ENCODE measurements at regions not wholly inside any gene's neighbourhood (a gene's known extent, or its start where the extent isn't known, plus 50 kb on each side); places are given as distances from the start of the nearest gene placed in this dataset.

- no peaks in the 10 kb centered on the region for H3K4me1 ChIP-seq
- TF ChIP-seq CTCF (IDR thresholded peaks at IDR 0.05) (no peak), POLR2AphosphoS5 (IDR thresholded peaks at IDR 0.05) (no peak), POLR2A (IDR thresholded peaks at IDR 0.05) (no peak), EP300 (IDR thresholded peaks at IDR 0.05) (no peak)
- H3K9me3 ChIP-seq: no peaks in the 10 kb centered on the region
- no peak overlapping the region for H3K27ac ChIP-seq
- no peaks in the 10 kb centered on the region for H3K36me3 ChIP-seq
- WGBS: 64% methylated on average over 4 of the region's 4 CpGs
- no peak overlapping the region for H3K4me3 ChIP-seq
- no peaks in the 10 kb centered on the region for H3K27me3 ChIP-seq
- DNase-seq (ENCODE audit: low spot score in 2 of 2): no peak
Measured at GRCh38 chr4:180557950-180558349, 1685.3 kb upstream of the TENM3 start.

- H3K36me3 ChIP-seq: no peaks in the 10 kb centered on the region
- no peaks in the 10 kb centered on the region for H3K9me3 ChIP-seq
- H3K27me3 ChIP-seq: no peaks in the 10 kb centered on the region
- H3K27ac ChIP-seq: no peak overlapping the region
- no peak for DNase-seq (ENCODE audit: low spot score in 2 of 2)
- no peak overlapping the region for H3K4me3 ChIP-seq
- TF ChIP-seq CTCF (IDR thresholded peaks at IDR 0.05): no peak
- no peaks in the 10 kb centered on the region for H3K4me1 ChIP-seq
- 61% methylated on average over 7 of the region's 7 CpGs for WGBS
Measured at GRCh38 chr4:180558427-180558826, 1684.8 kb upstream of the TENM3 start.

GRCh38 chr4:180560896-180561295 is 1682.3 kb upstream of the TENM3 start:
- TF ChIP-seq POLR2A (IDR thresholded peaks at IDR 0.05): no peak
- TF ChIP-seq EP300 (IDR thresholded peaks at IDR 0.05): no peak
- TF ChIP-seq POLR2AphosphoS5 (IDR thresholded peaks at IDR 0.05): no peak
- TF ChIP-seq CTCF (IDR thresholded peaks at IDR 0.05): no peak

GRCh38 chr4:180564026-180564425 is 1679.2 kb upstream of the TENM3 start:
- DNase-seq (ENCODE audit: low spot score in 2 of 2): no peak
- 28% methylated on average over 3 of the region's 3 CpGs for WGBS
- H3K36me3 ChIP-seq: no peaks in the 10 kb centered on the region
- H3K27me3 ChIP-seq: no peaks in the 10 kb centered on the region
- no peaks in the 10 kb centered on the region for H3K9me3 ChIP-seq
- no peaks in the 10 kb centered on the region for H3K4me1 ChIP-seq
- H3K4me3 ChIP-seq: no peak overlapping the region
- H3K27ac ChIP-seq: no peak overlapping the region
- TF ChIP-seq POLR2AphosphoS5 (IDR thresholded peaks at IDR 0.05) (no peak), POLR2A (IDR thresholded peaks at IDR 0.05) (no peak), EP300 (IDR thresholded peaks at IDR 0.05) (no peak), CTCF (IDR thresholded peaks at IDR 0.05) (no peak)

More at GRCh38 chr4:180560896-180561295, 1682.3 kb upstream of the TENM3 start:
- Histone ChIP-seq H3K36me3 (no peaks in the 10 kb centered on the region), H3K4me3 (no peak overlapping the region), H3K9me3 (no peaks in the 10 kb centered on the region), H3K27me3 (no peaks in the 10 kb centered on the region), H3K27ac (no peak overlapping the region), H3K4me1 (no peaks in the 10 kb centered on the region)
- no peak for DNase-seq (ENCODE audit: low spot score in 2 of 2)
- 38% methylated on average over 2 of the region's 2 CpGs for WGBS

- H3K9me3 ChIP-seq: no peaks in the 10 kb centered on the region
- 21% methylated on average over 5 of the region's 5 CpGs for WGBS
- H3K27me3 ChIP-seq: no peaks in the 10 kb centered on the region
- H3K4me3 ChIP-seq: no peak overlapping the region
- H3K4me1 ChIP-seq: no peaks in the 10 kb centered on the region
- no peak overlapping the region for H3K27ac ChIP-seq
- H3K36me3 ChIP-seq: no peaks in the 10 kb centered on the region
- DNase-seq (ENCODE audit: low spot score in 2 of 2): no peak
- TF ChIP-seq POLR2A (IDR thresholded peaks at IDR 0.05) (no peak), EP300 (IDR thresholded peaks at IDR 0.05) (no peak), POLR2AphosphoS5 (IDR thresholded peaks at IDR 0.05) (no peak), CTCF (IDR thresholded peaks at IDR 0.05) (no peak)
Measured at GRCh38 chr4:180564448-180564847, 1678.8 kb upstream of the TENM3 start.
